ENCODE measurements at regions not wholly inside any gene's neighbourhood (a gene's known extent, or its start where the extent isn't known, plus 50 kb on each side); places are given as distances from the start of the nearest gene placed in this dataset.

- TF ChIP-seq POLR2A (IDR thresholded peaks at IDR 0.05; ENCODE audit: low read depth, low read length), result no peak
- TF ChIP-seq CTCF (conservative IDR thresholded peaks at IDR 0.05; ENCODE audit: low read depth, low read length), result no peak
- TF ChIP-seq, protein P1, sequence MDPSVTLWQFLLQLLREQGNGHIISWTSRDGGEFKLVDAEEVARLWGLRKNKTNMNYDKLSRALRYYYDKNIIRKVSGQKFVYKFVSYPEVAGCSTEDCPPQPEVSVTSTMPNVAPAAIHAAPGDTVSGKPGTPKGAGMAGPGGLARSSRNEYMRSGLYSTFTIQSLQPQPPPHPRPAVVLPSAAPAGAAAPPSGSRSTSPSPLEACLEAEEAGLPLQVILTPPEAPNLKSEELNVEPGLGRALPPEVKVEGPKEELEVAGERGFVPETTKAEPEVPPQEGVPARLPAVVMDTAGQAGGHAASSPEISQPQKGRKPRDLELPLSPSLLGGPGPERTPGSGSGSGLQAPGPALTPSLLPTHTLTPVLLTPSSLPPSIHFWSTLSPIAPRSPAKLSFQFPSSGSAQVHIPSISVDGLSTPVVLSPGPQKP (IDR thresholded peaks at IDR 0.05; ENCODE audit: borderline replicate concordance, low read depth, low read length), result no peak
- TF ChIP-seq CHD1 (IDR thresholded peaks at IDR 0.05; ENCODE audit: low read depth, low read length), result no peak
- no peak for TF ChIP-seq MAZ (IDR thresholded peaks at IDR 0.05; ENCODE audit: borderline replicate concordance, low read depth, low read length)
- TF ChIP-seq SMC3 (IDR thresholded peaks at IDR 0.05; ENCODE audit: low read depth, low read length), result no peak
- no peak for TF ChIP-seq RAD21 (IDR thresholded peaks at IDR 0.05; ENCODE audit: low read length)
- no peak for TF ChIP-seq BHLHE40 (IDR thresholded peaks at IDR 0.05; ENCODE audit: low read depth, low read length)
- no peak for TF ChIP-seq RFX5 (IDR thresholded peaks at IDR 0.05; ENCODE audit: low read depth, low read length)
- TF ChIP-seq RCOR1 (IDR thresholded peaks at IDR 0.05; ENCODE audit: insufficient replicate concordance, low read length), result no peak
- TF ChIP-seq USF2 (IDR thresholded peaks at IDR 0.05; ENCODE audit: low read depth, low read length), result no peak
- TF ChIP-seq FOS (IDR thresholded peaks at IDR 0.05; ENCODE audit: low read depth, low read length), result no peak
Observed at GRCh38 chr7:156544919-156545715, 95.5 kb upstream of the RNF32 start.
